ENCODE measurements at regions not wholly inside any gene's neighbourhood (a gene's known extent, or its start where the extent isn't known, plus 50 kb on each side); places are given as distances from the start of the nearest gene placed in this dataset.
"Not testable (repeated sequence)": the region's sequence is repeated elsewhere in the genome, so short reads cannot be mapped to it uniquely, and the experiment has no call there.

GRCh38 chr15:77896147-77897112 lies 181.1 kb downstream of the TBC1D2B start:
- DNase-seq (ENCODE audit: low spot score) = not testable (repeated sequence)

- DNase-seq (ENCODE audit: low spot score) = no peak
These were observed 181.8 kb downstream of the TBC1D2B start for GRCh38 chr15:77895742-77896141.

- DNase-seq (ENCODE audit: low spot score) = not testable (repeated sequence)
These were observed 182.4 kb downstream of the TBC1D2B start for GRCh38 chr15:77895145-77895544.

GRCh38 chr15:77893671-77894640 lies 183.6 kb downstream of the TBC1D2B start:
- not testable (repeated sequence) for DNase-seq (ENCODE audit: low spot score)

- DNase-seq (ENCODE audit: low spot score) = not testable (repeated sequence)
These were observed 184.3 kb downstream of the TBC1D2B start for GRCh38 chr15:77893246-77893645.

GRCh38 chr15:77892335-77892734 lies 185.2 kb downstream of the TBC1D2B start:
- DNase-seq (ENCODE audit: low spot score) = no peak

GRCh38 chr15:77891862-77892261 lies 185.6 kb downstream of the TBC1D2B start:
- not testable (repeated sequence) for DNase-seq (ENCODE audit: low spot score)

GRCh38 chr15:77890911-77891801 lies 186.4 kb downstream of the TBC1D2B start:
- not testable (repeated sequence) for DNase-seq (ENCODE audit: low spot score)

- DNase-seq (ENCODE audit: low spot score) = not testable (repeated sequence)
These were observed 187.4 kb downstream of the TBC1D2B start for GRCh38 chr15:77889828-77890725.

- no peak for DNase-seq (ENCODE audit: low spot score)
These were observed 188.3 kb downstream of the TBC1D2B start for GRCh38 chr15:77889009-77889806.

- not testable (repeated sequence) for DNase-seq (ENCODE audit: low spot score)
These were observed 189.7 kb downstream of the TBC1D2B start for GRCh38 chr15:77887563-77888429.

GRCh38 chr15:77886805-77887448 lies 190.6 kb downstream of the TBC1D2B start:
- DNase-seq (ENCODE audit: low spot score) = no peak

- DNase-seq (ENCODE audit: low spot score) = not testable (repeated sequence)
These were observed 191.5 kb downstream of the TBC1D2B start for GRCh38 chr15:77885877-77886500.

- DNase-seq (ENCODE audit: low spot score) = not testable (repeated sequence)
These were observed 194.5 kb downstream of the TBC1D2B start for GRCh38 chr15:77883012-77883411.

- DNase-seq (ENCODE audit: low spot score) = no peak
These were observed 195.6 kb downstream of the TBC1D2B start for GRCh38 chr15:77881950-77882349.

GRCh38 chr15:77881535-77881934 lies 196.0 kb downstream of the TBC1D2B start:
- DNase-seq (ENCODE audit: low spot score) = not testable (repeated sequence)

GRCh38 chr15:77879466-77879865 lies 198.0 kb downstream of the TBC1D2B start:
- not testable (repeated sequence) for DNase-seq (ENCODE audit: low spot score)
